ENCODE measurements at regions not wholly inside any gene's neighbourhood (a gene's known extent, or its start where the extent isn't known, plus 50 kb on each side); places are given as distances from the start of the nearest gene placed in this dataset.

DNA sequence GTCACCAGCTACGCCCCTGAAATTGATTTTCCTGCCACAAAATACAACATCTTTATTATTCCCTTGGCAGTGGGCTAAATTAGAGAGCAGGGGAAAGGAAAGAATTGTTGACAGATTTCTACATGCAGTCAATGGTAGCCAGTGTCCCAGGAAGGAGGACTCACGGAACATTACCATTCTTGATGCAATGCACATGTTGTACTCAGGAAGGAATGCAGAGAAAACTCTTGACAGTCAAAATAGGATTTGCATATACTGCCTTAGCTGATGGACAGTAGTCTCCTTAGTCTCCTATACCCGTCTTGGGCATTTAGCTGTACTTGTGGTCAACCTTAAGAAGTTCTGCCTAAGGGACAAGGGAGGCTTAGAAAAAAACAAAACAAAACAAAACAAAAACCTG, 158.0 kb upstream of the GYPA start:
- TF ChIP-seq EZH2 (IDR thresholded peaks at IDR 0.05; ENCODE audit: insufficient read depth, poor library complexity, severe bottlenecking), result no peak
- no peak for TF ChIP-seq EZH2phosphoT487 (IDR thresholded peaks at IDR 0.05; ENCODE audit: insufficient read depth, low read depth)
